ENCODE measurements at regions not wholly inside any gene's neighbourhood (a gene's known extent, or its start where the extent isn't known, plus 50 kb on each side); places are given as distances from the start of the nearest gene placed in this dataset.

GRCh38 chr20:24836661-24837299 lies 112.3 kb upstream of the CST7 start:
- no peak for TF ChIP-seq CTCF (IDR thresholded peaks at IDR 0.05; ENCODE audit: low read depth, low read length, missing control alignments)
- no peak for DNase-seq (ENCODE audit: extremely low read depth, low read depth)
- no peak overlapping the region for H3K4me3 ChIP-seq (replicated peaks; ENCODE audit: low read depth, low read length)

- no peak for TF ChIP-seq CTCF (IDR thresholded peaks at IDR 0.05; ENCODE audit: low read depth, low read length, missing control alignments)
- DNase-seq (ENCODE audit: extremely low read depth, low read depth) = no peak
- no peak overlapping the region for H3K4me3 ChIP-seq (replicated peaks; ENCODE audit: low read depth, low read length)
Measured at GRCh38 chr20:24837781-24838450, 111.2 kb upstream of the CST7 start.

GRCh38 chr20:24838546-24839535 lies 110.2 kb upstream of the CST7 start:
- no peak for DNase-seq (ENCODE audit: extremely low read depth, low read depth)
- TF ChIP-seq CTCF (IDR thresholded peaks at IDR 0.05; ENCODE audit: low read depth, low read length, missing control alignments) = no peak
- H3K4me3 ChIP-seq (replicated peaks; ENCODE audit: low read depth, low read length) = no peak overlapping the region

- no peak overlapping the region for H3K4me3 ChIP-seq (replicated peaks; ENCODE audit: low read depth, low read length)
- no peak for TF ChIP-seq CTCF (IDR thresholded peaks at IDR 0.05; ENCODE audit: low read depth, low read length, missing control alignments)
- DNase-seq (ENCODE audit: extremely low read depth, low read depth) = no peak
Measured at GRCh38 chr20:24840121-24840713, 108.9 kb upstream of the CST7 start.

GRCh38 chr20:24842274-24842917 lies 106.7 kb upstream of the CST7 start:
- DNase-seq (ENCODE audit: extremely low read depth, low read depth) = no peak
- TF ChIP-seq CTCF (IDR thresholded peaks at IDR 0.05; ENCODE audit: low read depth, low read length, missing control alignments) = no peak
- H3K4me3 ChIP-seq (replicated peaks; ENCODE audit: low read depth, low read length) = no peak overlapping the region

Data from HFF-Myc (cell line).